ENCODE measurements at regions not wholly inside any gene's neighbourhood (a gene's known extent, or its start where the extent isn't known, plus 50 kb on each side); places are given as distances from the start of the nearest gene placed in this dataset.
"Not testable (repeated sequence)": the region's sequence is repeated elsewhere in the genome, so short reads cannot be mapped to it uniquely, and the experiment has no call there.

DNA sequence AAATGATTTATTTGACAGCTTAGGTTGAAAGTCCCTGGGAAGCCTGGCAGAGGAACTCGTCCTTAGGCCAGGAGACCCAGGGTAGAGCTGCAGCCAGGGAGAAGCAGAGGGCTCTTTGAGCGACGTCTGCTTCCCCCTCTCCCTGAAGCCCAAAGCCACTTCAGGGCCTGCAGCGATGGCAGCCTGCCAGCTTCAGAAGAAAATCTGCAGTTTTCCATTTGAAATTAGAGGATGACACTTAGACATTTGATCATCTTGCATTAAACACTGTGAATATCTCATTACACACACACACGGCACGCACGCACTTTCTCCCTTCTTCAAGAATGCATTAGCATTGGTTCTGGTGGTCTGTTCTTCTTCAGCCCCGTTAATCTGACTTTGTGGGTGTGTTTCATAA is 96.5 kb downstream of the PLEKHG1 start:
- Histone ChIP-seq H2AFZ (ENCODE audit: low read length) (no peak overlapping the region), H3K27me3 (ENCODE audit: insufficient read depth, low read length) (peaks cover 13% of the 10 kb centered on the region), H3K4me1 (ENCODE audit: insufficient read depth, low read length) (no peaks in the 10 kb centered on the region), H3K9me3 (ENCODE audit: low read depth, low read length) (no peaks in the 10 kb centered on the region), H3K79me2 (ENCODE audit: insufficient read depth, low read length) (no peaks in the 10 kb centered on the region), H3K27ac (ENCODE audit: low read depth, low read length) (no peak overlapping the region), H3K4me2 (ENCODE audit: insufficient read depth, low read length) (no peak overlapping the region), H3K36me3 (ENCODE audit: insufficient read depth, low read length) (no peaks in the 10 kb centered on the region), H3K4me3 (ENCODE audit: insufficient read depth, low read length) (no peak overlapping the region), H4K20me1 (ENCODE audit: insufficient read depth, low read length) (no peaks in the 10 kb centered on the region)
- TF ChIP-seq CTCF (IDR thresholded peaks at IDR 0.05; ENCODE audit: extremely low read depth, low read depth, low read length) = no peak
- no peak for DNase-seq (ENCODE audit: insufficient read length, low spot score, missing footprints)

GRCh38 chr6:150696918-150697317 is 97.2 kb downstream of the PLEKHG1 start:
- not testable (repeated sequence) for H2AFZ ChIP-seq (ENCODE audit: low read length); H3K9me3 ChIP-seq (ENCODE audit: low read depth, low read length); H3K27ac ChIP-seq (ENCODE audit: low read depth, low read length); DNase-seq (ENCODE audit: insufficient read length, low spot score, missing footprints); H3K4me3 ChIP-seq (ENCODE audit: insufficient read depth, low read length); H3K79me2 ChIP-seq (ENCODE audit: insufficient read depth, low read length); H4K20me1 ChIP-seq (ENCODE audit: insufficient read depth, low read length); H3K36me3 ChIP-seq (ENCODE audit: insufficient read depth, low read length); H3K4me1 ChIP-seq (ENCODE audit: insufficient read depth, low read length); H3K4me2 ChIP-seq (ENCODE audit: insufficient read depth, low read length)
- H3K27me3 ChIP-seq (ENCODE audit: insufficient read depth, low read length) = peaks cover 13% of the 10 kb centered on the region

GRCh38 chr6:150697515-150697914 is 97.8 kb downstream of the PLEKHG1 start:
- H3K4me2 ChIP-seq (ENCODE audit: insufficient read depth, low read length) = no peak overlapping the region
- TF ChIP-seq CTCF (IDR thresholded peaks at IDR 0.05; ENCODE audit: extremely low read depth, low read depth, low read length) = no peak
- H3K27me3 ChIP-seq (ENCODE audit: insufficient read depth, low read length) = peaks cover 13% of the 10 kb centered on the region
- H3K79me2 ChIP-seq (ENCODE audit: insufficient read depth, low read length) = no peaks in the 10 kb centered on the region
- no peak for DNase-seq (ENCODE audit: insufficient read length, low spot score, missing footprints)
- no peaks in the 10 kb centered on the region for H4K20me1 ChIP-seq (ENCODE audit: insufficient read depth, low read length)
- no peaks in the 10 kb centered on the region for H3K9me3 ChIP-seq (ENCODE audit: low read depth, low read length)
- no peak overlapping the region for H3K27ac ChIP-seq (ENCODE audit: low read depth, low read length)
- H2AFZ ChIP-seq (ENCODE audit: low read length) = no peak overlapping the region
- H3K36me3 ChIP-seq (ENCODE audit: insufficient read depth, low read length) = no peaks in the 10 kb centered on the region
- no peak overlapping the region for H3K4me3 ChIP-seq (ENCODE audit: insufficient read depth, low read length)
- no peaks in the 10 kb centered on the region for H3K4me1 ChIP-seq (ENCODE audit: insufficient read depth, low read length)

DNA sequence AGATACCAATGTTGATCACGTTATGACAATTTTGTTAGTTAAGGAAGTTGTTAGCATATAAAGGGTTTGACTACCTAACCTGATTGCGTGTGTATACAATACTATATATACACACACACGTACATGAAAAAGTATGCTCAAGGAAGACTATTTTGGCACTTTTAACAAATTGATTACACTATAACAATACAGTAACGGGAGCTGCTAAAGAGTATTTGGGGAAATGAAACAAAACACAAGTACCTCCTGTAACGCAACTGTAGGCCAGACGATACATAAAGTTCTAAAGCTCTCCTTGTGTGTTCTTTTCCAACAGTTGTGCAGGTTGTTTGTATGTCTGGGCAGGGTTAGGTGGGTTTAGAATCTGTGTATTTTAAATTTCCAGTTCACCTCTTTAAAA is 98.7 kb downstream of the PLEKHG1 start:
- Histone ChIP-seq H4K20me1 (ENCODE audit: insufficient read depth, low read length) (no peaks in the 10 kb centered on the region), H3K36me3 (ENCODE audit: insufficient read depth, low read length) (no peaks in the 10 kb centered on the region), H2AFZ (ENCODE audit: low read length) (no peak overlapping the region), H3K4me1 (ENCODE audit: insufficient read depth, low read length) (no peaks in the 10 kb centered on the region), H3K79me2 (ENCODE audit: insufficient read depth, low read length) (no peaks in the 10 kb centered on the region), H3K27ac (ENCODE audit: low read depth, low read length) (no peak overlapping the region), H3K27me3 (ENCODE audit: insufficient read depth, low read length) (peaks cover 13% of the 10 kb centered on the region), H3K4me2 (ENCODE audit: insufficient read depth, low read length) (no peak overlapping the region), H3K9me3 (ENCODE audit: low read depth, low read length) (no peaks in the 10 kb centered on the region), H3K4me3 (ENCODE audit: insufficient read depth, low read length) (no peak overlapping the region)
- no peak for TF ChIP-seq CTCF (IDR thresholded peaks at IDR 0.05; ENCODE audit: extremely low read depth, low read depth, low read length)
- DNase-seq (ENCODE audit: insufficient read length, low spot score, missing footprints) = no peak

- Histone ChIP-seq H3K4me1 (ENCODE audit: insufficient read depth, low read length) (no peaks in the 10 kb centered on the region), H3K27ac (ENCODE audit: low read depth, low read length) (no peak overlapping the region), H3K4me2 (ENCODE audit: insufficient read depth, low read length) (no peak overlapping the region), H4K20me1 (ENCODE audit: insufficient read depth, low read length) (no peaks in the 10 kb centered on the region), H3K36me3 (ENCODE audit: insufficient read depth, low read length) (no peaks in the 10 kb centered on the region), H3K79me2 (ENCODE audit: insufficient read depth, low read length) (no peaks in the 10 kb centered on the region), H3K9me3 (ENCODE audit: low read depth, low read length) (no peaks in the 10 kb centered on the region), H3K27me3 (ENCODE audit: insufficient read depth, low read length) (peaks cover 8% of the 10 kb centered on the region), H3K4me3 (ENCODE audit: insufficient read depth, low read length) (no peak overlapping the region), H2AFZ (ENCODE audit: low read length) (no peak overlapping the region)
- TF ChIP-seq CTCF (IDR thresholded peaks at IDR 0.05; ENCODE audit: extremely low read depth, low read depth, low read length) = no peak
- no peak for DNase-seq (ENCODE audit: insufficient read length, low spot score, missing footprints)
Observed at GRCh38 chr6:150702675-150703074, 103.0 kb downstream of the PLEKHG1 start.

All from osteoblast (primary cell).